Daoy (cell line): ENCODE measurements at regions not wholly inside any gene's neighbourhood (a gene's known extent, or its start where the extent isn't known, plus 50 kb on each side); places are given as distances from the start of the nearest gene placed in this dataset.
A peak's percentile ranks its signal among the peaks of the same experiment; 100 is the strongest.

Source experiments
- DNase-seq: peaks from one replicate; pipeline ENCODE4 v3.0.0-alpha.2; 2015; ENCODE audit warnings: low read depth

GRCh38 chr9:113783475-113783874, 92.6 kb upstream of the ZNF618 start:
- DNase-seq: no peak

GRCh38 chr9:113785334-113785733, 90.8 kb upstream of the ZNF618 start:
- no peak for DNase-seq

- DNase-seq: no peak
Measured at GRCh38 chr9:113786071-113786470, 90.0 kb upstream of the ZNF618 start.

GRCh38 chr9:113787871-113788270, 88.2 kb upstream of the ZNF618 start:
- DNase-seq: no peak

GRCh38 chr9:113788616-113789330, 87.3 kb upstream of the ZNF618 start:
- no peak for DNase-seq

GRCh38 chr9:113790093-113790492, 86.0 kb upstream of the ZNF618 start:
- DNase-seq: no peak

- DNase-seq: no peak
Measured at GRCh38 chr9:113793558-113793957, 82.6 kb upstream of the ZNF618 start.

- no peak for DNase-seq
Measured at GRCh38 chr9:113794721-113795120, 81.4 kb upstream of the ZNF618 start.

- no peak for DNase-seq
Measured at GRCh38 chr9:113795811-113796392, 80.2 kb upstream of the ZNF618 start.

- DNase-seq: no peak
Measured at GRCh38 chr9:113796646-113797426, 79.3 kb upstream of the ZNF618 start.

- DNase-seq: no peak
Measured at GRCh38 chr9:113798062-113799030, 77.8 kb upstream of the ZNF618 start.

GRCh38 chr9:113800276-113800675, 75.8 kb upstream of the ZNF618 start:
- no peak for DNase-seq

- DNase-seq: no peak
Measured at GRCh38 chr9:113803811-113804589, 72.1 kb upstream of the ZNF618 start.

- DNase-seq: no peak
Measured at GRCh38 chr9:113805486-113806132, 70.5 kb upstream of the ZNF618 start.

GRCh38 chr9:113807173-113808061, 68.7 kb upstream of the ZNF618 start:
- peak; percentile 59 for DNase-seq

- DNase-seq: peak; percentile 74
Measured at GRCh38 chr9:113808391-113809358, 67.4 kb upstream of the ZNF618 start.

- DNase-seq: no peak
Measured at GRCh38 chr9:113817171-113817570, 58.9 kb upstream of the ZNF618 start.

- DNase-seq: no peak
Measured at GRCh38 chr9:113818391-113818790, 57.7 kb upstream of the ZNF618 start.
